WTC11 (cell line): ENCODE measurements at regions not wholly inside any gene's neighbourhood (a gene's known extent, or its start where the extent isn't known, plus 50 kb on each side); places are given as distances from the start of the nearest gene placed in this dataset.

Experiments used
- CREM ChIP-seq: sonication (generic); formaldehyde crosslinking; IDR thresholded peaks from 2 replicates; pipeline ENCODE4 v1.8.1; 2022; ENCODE audit warnings: mild to moderate bottlenecking, missing genetic modification reagents, moderate library complexity
- NR3C1 ChIP-seq: sonication (generic); formaldehyde crosslinking; conservative IDR thresholded peaks from 2 replicates; pipeline ENCODE4 v1.8.1; 2023; ENCODE audit warnings: low read depth, mild to moderate bottlenecking, missing genetic modification reagents
- TF ChIP-seq, protein P1 (sequence below): sonication (generic); formaldehyde crosslinking; IDR thresholded peaks from 2 replicates; pipeline ENCODE4 v1.8.1; 2023; ENCODE audit warnings: mild to moderate bottlenecking, missing genetic modification reagents, moderate library complexity

DNA sequence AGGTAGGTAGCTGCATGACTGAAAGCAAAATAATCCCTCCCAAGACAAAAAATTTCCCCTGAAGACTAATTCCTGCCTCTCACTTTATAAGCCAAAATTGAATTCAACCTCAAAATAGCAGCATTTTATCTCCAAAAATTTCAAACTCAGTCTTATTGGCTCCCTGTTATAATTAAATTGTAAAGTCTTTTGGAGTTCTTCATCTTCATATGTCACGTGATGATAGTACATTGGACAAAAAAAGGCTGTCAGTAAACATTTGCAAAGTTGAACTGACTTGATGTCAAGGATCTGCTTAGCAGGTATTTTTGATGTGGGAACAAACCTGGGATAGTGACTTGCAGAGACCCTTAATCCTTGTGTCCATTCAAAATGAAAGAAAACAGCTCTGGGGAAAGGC is 98.4 kb upstream of the SPRED1 start:
- TF ChIP-seq, protein P1, sequence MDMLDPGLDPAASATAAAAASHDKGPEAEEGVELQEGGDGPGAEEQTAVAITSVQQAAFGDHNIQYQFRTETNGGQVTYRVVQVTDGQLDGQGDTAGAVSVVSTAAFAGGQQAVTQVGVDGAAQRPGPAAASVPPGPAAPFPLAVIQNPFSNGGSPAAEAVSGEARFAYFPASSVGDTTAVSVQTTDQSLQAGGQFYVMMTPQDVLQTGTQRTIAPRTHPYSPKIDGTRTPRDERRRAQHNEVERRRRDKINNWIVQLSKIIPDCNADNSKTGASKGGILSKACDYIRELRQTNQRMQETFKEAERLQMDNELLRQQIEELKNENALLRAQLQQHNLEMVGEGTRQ (CRISPR knock-in tag): no peak
- TF ChIP-seq CREM (CRISPR knock-in tag) (no peak), NR3C1 (CRISPR knock-in tag) (no peak)
